HG02840 (cell line): ENCODE measurements at regions not wholly inside any gene's neighbourhood (a gene's known extent, or its start where the extent isn't known, plus 50 kb on each side); places are given as distances from the start of the nearest gene placed in this dataset.

ENCODE experiments used
- ATAC-seq: cut with Tn5 transposase; IDR thresholded peaks from one replicate; pipeline ENCODE4 v1.9.1; 2021; ENCODE audit warnings: mild to moderate bottlenecking, moderate library complexity, moderate number of reproducible peaks; ENCODE audit not compliant: unreplicated experiment, low FRiP score

- ATAC-seq: no peak
These were observed 142.4 kb downstream of the ZIC5 start for GRCh38 chr13:99829161-99829560.

- no peak for ATAC-seq
These were observed 142.8 kb downstream of the ZIC5 start for GRCh38 chr13:99828735-99829134.

- no peak for ATAC-seq
These were observed 143.4 kb downstream of the ZIC5 start for GRCh38 chr13:99828123-99828522.

- ATAC-seq: no peak
These were observed 144.4 kb downstream of the ZIC5 start for GRCh38 chr13:99827011-99827772.

GRCh38 chr13:99823961-99824360 is 147.6 kb downstream of the ZIC5 start:
- no peak for ATAC-seq

- ATAC-seq: no peak
These were observed 148.7 kb downstream of the ZIC5 start for GRCh38 chr13:99822820-99823219.

GRCh38 chr13:99821741-99822140 is 149.8 kb downstream of the ZIC5 start:
- no peak for ATAC-seq

- no peak for ATAC-seq
These were observed 151.6 kb downstream of the ZIC5 start for GRCh38 chr13:99819967-99820366.

- no peak for ATAC-seq
These were observed 155.2 kb downstream of the ZIC5 start for GRCh38 chr13:99816321-99816720.

- no peak for ATAC-seq
These were observed 158.1 kb downstream of the ZIC5 start for GRCh38 chr13:99813336-99814095.

- no peak for ATAC-seq
These were observed 158.9 kb downstream of the ZIC5 start for GRCh38 chr13:99812625-99813024.

- ATAC-seq: no peak
These were observed 160.4 kb downstream of the ZIC5 start for GRCh38 chr13:99811067-99811700.

GRCh38 chr13:99809926-99810325 is 161.6 kb downstream of the ZIC5 start:
- no peak for ATAC-seq

- ATAC-seq: no peak
These were observed 162.1 kb downstream of the ZIC5 start for GRCh38 chr13:99809496-99809895.

GRCh38 chr13:99808786-99809185 is 162.8 kb downstream of the ZIC5 start:
- no peak for ATAC-seq

- no peak for ATAC-seq
These were observed 164.9 kb downstream of the ZIC5 start for GRCh38 chr13:99806671-99807070.

- ATAC-seq: no peak
These were observed 166.2 kb downstream of the ZIC5 start for GRCh38 chr13:99805361-99805760.

- no peak for ATAC-seq
These were observed 168.4 kb downstream of the ZIC5 start for GRCh38 chr13:99803141-99803540.

GRCh38 chr13:99802416-99802815 is 169.2 kb downstream of the ZIC5 start:
- no peak for ATAC-seq

- ATAC-seq: no peak
These were observed 170.6 kb downstream of the ZIC5 start for GRCh38 chr13:99800951-99801350.

GRCh38 chr13:99800011-99800410 is 171.6 kb downstream of the ZIC5 start:
- no peak for ATAC-seq
